ENCODE measurements at regions not wholly inside any gene's neighbourhood (a gene's known extent, or its start where the extent isn't known, plus 50 kb on each side); places are given as distances from the start of the nearest gene placed in this dataset.

DNA sequence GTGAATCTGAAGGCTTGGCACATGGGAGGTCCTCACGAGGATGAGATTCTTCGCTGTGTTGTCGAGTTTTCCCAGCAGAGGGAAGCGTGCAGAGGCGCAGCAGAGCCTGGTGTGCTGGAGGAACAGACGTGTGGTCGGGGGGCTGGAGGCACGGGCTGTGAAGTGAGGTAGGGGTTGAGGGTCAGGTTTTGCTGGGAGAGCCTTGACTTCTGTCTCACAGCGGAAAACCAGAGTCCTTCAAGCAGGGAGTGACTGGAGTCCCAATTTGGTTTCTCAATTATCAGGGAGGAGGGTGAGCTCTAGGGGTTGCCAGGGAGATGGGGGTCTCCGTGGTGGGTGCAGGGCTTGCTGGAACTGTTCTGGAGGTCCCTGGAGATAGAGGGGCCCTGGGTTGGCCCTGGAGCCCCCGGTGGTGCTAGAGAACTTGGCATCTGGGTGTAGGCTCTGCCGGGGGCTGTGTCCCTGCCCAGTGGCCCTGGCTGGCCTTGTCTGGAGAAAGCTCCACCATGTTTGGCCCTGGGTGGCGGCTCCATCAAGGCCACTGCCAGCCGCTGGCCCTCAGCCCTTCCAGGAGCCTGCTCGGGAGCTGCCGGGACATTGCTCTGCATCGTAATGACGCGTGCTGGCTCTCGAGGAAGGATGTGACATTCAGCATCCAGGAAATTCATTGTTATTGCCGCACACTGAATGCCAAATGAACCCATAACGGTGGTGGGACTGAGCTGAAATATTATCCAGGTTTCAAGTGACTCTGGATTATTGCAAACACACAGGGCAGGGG lies 215.7 kb downstream of the KIF26A start:
- TF ChIP-seq GATA1 (IDR thresholded peaks at IDR 0.05; ENCODE audit: low read depth, low read length) (no peak), POLR2A (IDR thresholded peaks at IDR 0.05; ENCODE audit: low read length) (no peak)
- DNase-seq, result no peak

DNA sequence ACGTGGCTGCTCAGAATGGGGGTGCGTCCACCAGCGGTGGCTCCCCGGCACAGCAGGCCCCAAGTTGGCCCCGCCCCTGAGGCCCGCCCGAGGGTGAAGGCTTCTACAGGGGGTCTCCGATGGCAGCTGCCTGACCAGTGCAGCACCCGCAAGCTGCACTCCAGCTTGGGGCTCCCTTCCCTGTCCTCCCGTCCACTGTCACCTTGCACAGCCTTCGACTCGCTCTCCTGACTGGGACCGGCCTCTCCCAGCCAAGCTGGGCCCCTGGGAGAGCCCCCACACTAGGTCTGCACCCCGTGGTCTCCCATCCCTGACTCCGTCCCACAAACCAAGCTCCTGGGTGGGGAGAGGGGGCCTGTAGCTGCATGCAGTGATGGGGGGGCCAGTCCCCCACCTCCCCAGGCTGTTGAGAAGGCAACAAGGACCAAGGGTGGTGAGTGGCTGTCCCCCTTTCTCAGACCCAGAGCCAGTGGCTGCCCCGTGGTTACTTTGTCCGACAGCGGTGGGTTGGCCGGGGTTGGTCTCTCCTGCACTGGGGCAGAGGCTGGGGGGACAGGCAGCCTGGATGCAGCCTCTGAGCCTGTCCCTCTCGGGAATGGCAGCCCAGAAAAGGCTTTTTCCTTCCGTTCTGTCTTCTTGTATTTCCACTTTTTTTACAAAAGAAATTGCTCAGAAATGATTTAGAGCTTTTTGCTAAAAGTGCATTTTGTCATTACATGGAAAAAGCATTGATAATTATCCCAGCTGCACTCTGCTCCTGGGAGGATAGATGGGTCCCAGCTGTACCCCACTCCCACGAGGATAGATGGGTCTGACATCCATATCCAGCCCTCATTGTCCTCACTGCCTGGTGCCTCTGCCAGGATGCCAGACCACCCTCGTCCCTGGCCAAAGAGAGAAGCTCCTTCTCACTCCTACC lies 217.0 kb downstream of the KIF26A start:
- TF ChIP-seq GATA1 (IDR thresholded peaks at IDR 0.05; ENCODE audit: low read depth, low read length), result no peak
- no peak for TF ChIP-seq POLR2A (IDR thresholded peaks at IDR 0.05; ENCODE audit: low read length)
- no peak for DNase-seq

DNA sequence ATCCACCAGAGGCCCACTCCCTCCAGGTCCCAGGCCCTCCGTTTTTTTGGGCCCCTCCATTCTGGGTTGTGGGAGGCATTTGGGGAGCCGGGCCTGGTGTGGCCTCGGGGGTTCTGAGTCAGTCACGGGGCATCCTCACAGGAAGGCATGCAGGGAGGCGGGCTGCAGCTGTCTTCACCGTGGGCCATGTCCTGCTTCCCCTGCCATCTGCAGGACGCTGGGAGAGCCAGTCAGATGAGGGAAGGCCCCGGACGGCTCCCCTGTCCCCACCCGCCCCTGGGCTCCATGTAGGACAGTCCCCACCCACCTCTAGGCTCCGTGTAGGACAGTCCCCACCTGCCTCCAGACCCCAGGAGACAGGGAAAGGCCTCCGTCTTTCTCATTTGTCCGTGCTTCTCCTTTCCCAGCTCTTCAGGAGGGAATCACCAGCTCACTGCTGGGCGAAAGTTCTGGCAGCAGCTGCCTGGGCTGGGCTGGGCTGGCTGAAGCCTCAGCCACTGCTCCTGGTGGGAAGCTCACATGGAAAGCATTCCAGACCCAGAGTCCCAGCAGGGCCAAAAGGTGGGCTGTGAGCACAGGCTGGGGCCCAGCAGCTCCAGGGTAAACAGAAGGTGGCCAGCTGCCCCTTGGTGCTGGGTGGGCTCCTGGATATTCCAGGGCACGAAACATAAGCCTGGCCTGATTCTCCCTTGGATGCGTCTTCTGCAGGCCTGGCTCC lies 217.8 kb downstream of the KIF26A start:
- TF ChIP-seq POLR2A (IDR thresholded peaks at IDR 0.05; ENCODE audit: low read length), result no peak
- no peak for TF ChIP-seq GATA1 (IDR thresholded peaks at IDR 0.05; ENCODE audit: low read depth, low read length)
- no peak for DNase-seq

DNA sequence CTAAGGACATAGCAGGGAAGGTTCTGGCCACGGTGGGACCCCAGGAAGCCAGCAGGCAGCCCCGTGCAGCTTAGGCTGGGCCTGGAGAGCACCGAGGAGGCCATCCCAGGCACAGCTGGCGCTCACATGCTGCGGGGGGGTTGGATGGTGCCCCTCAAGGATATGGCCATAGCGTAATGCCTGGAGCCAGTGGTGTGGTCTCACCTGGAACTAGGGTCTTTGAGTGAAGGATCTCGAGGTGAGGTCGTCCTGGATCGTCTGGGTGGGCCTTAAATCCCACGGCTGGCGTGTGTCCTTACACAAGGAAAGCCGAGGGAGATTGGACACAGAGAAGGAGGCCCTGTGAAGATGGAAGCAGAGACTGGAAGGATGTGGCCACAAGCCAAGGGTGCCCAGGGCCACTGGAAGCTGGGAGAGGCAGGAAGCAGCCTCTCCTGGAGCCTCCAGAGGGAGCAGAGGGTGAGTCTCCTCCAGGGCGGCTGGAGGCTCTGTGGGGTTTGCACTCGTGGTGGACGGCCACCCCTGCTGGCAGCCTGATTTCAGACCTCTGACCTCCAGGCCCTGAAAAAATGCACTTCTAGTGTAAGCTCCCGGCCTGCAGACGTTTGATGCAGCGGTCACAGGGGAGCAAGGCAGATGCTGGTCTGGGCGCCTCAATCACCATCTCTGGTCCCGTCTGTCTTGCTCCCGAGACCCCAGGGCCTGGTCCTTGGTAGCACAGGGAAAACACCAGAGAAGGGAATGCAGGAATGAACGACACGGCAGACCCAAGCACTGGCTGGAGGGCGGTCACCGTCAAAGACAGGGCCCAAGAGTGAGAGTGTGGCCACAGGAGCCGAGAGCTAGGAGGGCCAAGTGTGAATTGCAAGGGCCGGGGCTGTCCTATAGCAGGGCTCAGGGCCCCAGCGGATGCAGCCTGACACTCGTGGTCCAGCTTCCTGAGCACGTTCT lies 218.6 kb downstream of the KIF26A start:
- TF ChIP-seq POLR2A (IDR thresholded peaks at IDR 0.05; ENCODE audit: low read length), result no peak

DNA sequence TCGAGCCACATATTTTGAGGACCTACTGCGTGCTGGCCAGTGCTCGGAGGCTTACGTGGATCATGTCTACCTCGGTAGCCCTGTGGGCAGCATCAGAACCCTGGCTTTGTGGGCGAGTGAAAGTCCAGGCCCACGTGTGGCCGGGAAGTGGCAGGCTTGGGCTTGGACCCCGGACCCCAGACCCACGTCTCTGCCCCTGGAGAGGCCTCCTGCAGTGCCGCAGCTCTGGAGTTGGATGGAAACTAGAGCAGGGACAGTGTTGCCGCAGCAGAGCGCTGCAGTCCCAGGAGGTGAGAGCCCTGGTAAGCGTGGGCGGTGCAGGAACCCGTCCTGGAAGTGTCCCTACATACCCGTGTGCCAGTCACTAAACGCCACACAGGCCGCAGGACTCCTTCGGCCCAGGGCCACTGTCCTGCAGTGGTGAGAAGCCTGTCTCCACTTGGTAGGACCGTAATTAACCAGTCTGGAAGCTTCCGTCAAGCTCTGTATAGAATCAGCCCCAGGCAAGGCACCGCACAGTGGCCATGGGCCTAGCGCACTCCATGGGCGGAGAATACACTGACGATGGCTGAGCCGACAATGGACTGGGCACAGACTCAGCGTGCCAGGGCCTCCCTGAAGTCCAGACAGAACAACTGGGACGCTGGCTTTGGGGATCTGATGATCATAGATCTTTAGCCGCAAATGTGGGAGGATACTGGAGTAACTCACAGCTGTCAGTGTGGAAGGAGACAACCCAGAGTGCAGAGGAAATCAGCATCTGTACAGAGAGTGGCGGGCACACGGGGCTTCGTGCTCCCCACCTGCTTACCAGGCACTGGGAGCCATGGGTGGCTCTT lies 219.5 kb downstream of the KIF26A start:
- DNase-seq, result no peak
- no peak for TF ChIP-seq GATA1 (IDR thresholded peaks at IDR 0.05; ENCODE audit: low read depth, low read length)
- TF ChIP-seq POLR2A (IDR thresholded peaks at IDR 0.05; ENCODE audit: low read length), result no peak

More for the DNA sequence above, 218.6 kb downstream of the KIF26A start:
- no peak for DNase-seq

DNA sequence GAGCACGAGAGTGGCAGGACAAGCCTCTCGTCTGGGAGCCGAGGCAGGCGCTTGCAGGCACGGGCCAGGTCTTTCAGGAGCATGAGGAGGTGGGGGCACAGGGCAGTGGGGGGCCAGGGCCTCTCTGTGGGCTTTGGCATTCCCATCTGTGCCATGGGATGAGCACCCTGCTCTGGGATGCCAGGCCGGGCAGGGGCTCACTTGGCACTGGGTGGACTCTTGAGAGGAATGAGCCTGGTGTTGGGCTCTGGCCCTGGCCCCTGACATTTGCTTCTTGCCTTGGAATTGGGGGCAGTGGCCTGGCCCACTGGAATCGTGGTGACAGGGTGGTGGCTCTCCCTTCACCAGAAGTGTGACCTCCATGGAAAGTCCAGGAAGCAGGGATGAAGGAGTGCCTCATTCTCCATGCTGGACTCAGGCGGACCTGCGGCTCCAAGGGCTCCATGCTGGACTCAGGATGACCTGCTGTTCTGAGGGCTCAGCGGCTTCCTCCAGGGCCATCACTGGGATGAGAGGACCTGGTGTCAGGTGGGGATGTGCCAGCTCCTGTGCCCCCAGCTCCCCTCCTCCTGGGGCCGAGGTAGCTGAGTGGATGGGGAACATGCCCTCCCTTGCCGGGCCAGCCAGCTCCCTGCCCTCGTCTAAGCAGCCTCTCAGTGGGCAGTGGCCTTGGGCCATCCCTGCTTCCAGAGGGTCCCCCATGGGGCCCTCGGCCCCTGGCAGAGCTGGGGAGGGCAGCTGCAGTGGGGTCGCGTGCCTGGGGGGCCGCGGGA lies 220.3 kb downstream of the KIF26A start:
- no peak for DNase-seq
- TF ChIP-seq GATA1 (IDR thresholded peaks at IDR 0.05; ENCODE audit: low read depth, low read length) (no peak), POLR2A (IDR thresholded peaks at IDR 0.05; ENCODE audit: low read length) (no peak)

DNA sequence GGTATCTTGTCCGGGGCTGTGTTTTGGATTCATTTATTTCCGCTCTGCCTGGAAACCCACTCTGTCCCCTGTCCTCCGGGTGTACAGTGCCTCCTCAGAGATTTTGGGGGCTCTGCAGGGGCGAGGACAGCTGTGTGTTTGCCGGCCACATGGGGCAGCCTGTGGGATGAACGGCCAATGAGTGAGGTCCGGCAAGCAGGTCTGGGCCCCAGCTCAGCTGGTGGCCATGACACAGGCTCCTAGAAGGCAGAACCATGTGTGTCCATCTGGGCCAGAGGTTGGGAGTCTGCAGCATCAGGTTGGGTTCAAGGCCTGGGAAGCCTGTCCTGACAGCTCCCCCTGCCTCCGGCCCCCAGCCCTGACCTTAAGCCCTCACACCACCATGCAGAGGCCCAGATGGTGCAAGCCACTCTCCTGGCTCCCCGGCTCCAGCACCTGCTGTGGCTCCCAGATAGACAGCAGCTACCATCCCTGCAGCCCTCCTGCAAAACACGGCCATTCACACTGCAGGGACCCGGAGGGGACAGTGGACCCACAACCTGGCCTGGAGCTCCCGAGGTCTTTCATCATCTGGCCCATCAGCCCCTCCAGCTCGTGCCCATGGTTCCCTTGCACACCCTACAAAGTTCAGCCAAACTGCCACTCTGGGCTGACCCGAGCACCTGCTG lies 220.1 kb upstream of the C14orf180 start:
- no peak for TF ChIP-seq POLR2A (IDR thresholded peaks at IDR 0.05; ENCODE audit: low read length)
- TF ChIP-seq GATA1 (IDR thresholded peaks at IDR 0.05; ENCODE audit: low read depth, low read length), result no peak
- DNase-seq, result no peak

DNA sequence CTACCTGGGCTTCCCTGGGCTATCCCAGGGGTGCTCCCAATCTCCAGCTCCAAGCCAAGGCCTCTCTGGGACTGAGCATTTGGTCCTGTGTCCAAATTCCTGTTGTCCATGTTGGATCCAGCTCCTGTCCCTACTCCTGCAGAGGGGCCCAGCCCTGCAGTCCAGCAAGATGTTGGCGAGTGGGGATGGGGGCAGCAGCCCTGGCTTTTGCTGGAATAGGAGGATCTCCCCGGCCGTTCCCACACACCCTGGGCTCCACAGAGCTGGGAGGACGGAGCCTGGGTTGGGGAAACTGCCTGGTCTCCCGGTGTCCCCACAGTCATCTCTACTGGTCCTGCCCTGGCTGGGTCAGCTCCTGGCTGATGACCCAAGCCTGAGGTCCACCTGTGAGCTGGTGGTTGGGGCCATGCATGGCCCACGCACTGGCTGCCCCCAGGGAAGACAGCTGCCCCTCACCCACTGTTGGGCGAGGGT lies 219.6 kb upstream of the C14orf180 start:
- TF ChIP-seq GATA1 (IDR thresholded peaks at IDR 0.05; ENCODE audit: low read depth, low read length), result no peak
- TF ChIP-seq POLR2A (IDR thresholded peaks at IDR 0.05; ENCODE audit: low read length), result no peak
- DNase-seq, result no peak

DNA sequence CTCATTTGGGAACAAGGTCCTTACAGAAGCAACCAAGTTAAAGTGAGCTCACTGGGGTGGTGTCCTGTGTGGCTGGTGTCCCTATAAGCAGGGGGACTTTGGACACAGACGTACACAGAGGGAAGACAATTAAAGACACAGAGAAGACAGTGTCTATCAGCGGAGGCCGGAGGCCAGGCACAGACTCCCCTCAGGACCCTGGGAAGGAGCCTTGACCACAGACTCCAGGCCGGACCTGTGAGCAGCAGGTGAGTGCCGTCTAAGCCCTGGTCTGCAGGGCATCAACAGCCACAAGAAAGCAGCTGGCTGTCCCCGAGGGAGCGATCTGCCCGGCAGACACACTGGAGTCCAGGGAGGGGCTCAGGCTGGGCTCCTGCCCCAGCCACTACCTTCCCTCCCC lies 219.1 kb upstream of the C14orf180 start:
- no peak for TF ChIP-seq POLR2A (IDR thresholded peaks at IDR 0.05; ENCODE audit: low read length)
- DNase-seq, result no peak

DNA sequence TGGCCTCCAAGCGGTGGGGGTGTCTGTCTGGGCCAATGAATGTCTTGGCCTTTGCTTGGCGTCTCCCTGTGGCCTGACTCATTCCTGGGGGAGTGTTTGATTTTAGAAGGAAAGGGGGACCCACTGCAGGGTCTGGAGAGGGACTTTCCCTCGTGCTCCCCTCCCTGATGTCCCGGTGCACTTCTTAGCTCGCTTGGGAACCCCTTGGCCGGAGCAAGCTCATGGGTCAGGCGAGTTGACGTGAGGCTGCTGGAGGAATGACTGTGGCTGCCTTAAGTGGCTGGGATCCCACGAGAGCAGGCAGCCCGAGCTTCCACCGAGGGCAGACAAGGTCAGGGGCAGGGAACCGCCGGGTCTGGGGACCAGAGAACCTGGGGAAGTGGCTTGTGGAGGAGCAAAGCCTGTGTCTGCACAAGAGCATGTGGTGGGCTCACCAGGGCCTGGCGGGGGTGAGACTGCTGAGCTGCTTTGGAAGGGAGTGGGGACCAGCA lies 218.4 kb upstream of the C14orf180 start:
- TF ChIP-seq GATA1 (IDR thresholded peaks at IDR 0.05; ENCODE audit: low read depth, low read length) (no peak), POLR2A (IDR thresholded peaks at IDR 0.05; ENCODE audit: low read length) (no peak)
- no peak for DNase-seq

All from erythroblast (primary cell).